HG03159 (cell line): ENCODE measurements at regions not wholly inside any gene's neighbourhood (a gene's known extent, or its start where the extent isn't known, plus 50 kb on each side); places are given as distances from the start of the nearest gene placed in this dataset.
"Not testable (repeated sequence)": the region's sequence is repeated elsewhere in the genome, so short reads cannot be mapped to it uniquely, and the experiment has no call there.

Source experiments
- ATAC-seq: cut with Tn5 transposase; IDR thresholded peaks from one replicate; pipeline ENCODE4 v1.9.1; 2021; ENCODE audit warnings: mild to moderate bottlenecking, moderate library complexity; ENCODE audit not compliant: unreplicated experiment

GRCh38 chr22:48504519-48505140, 1323.0 kb downstream of the BRD1 start:
- no peak for ATAC-seq

- no peak for ATAC-seq
These were observed 1323.8 kb downstream of the BRD1 start for GRCh38 chr22:48503876-48504275.

DNA sequence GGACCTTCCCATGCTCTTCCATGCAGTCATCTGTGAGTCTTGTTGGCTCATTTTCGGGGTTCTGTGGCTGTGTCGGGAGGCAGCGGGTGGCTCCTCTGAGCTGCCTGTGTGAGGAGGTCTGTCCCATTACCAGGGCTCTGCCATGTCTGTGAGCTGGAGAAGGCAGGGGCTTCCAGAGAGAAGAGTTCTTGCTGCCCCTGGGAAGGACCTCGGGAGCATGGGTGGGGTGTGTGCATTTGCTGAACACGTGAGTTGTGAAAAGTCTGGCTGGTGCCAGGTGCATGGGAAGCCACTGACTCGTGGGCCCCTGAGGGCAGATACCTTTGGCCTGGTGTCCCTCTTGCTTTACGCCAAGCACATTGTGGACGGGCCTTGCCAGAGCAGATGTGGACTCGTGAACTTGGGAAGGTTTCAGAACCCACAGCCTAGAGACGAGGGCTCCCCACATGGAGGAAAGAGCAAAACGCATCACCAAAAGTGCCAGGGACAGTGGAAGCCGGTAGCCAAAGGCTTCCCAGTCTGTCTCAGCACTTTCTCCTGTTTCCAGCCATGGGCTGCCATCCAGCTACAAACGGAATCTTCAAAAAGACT, 1324.5 kb downstream of the BRD1 start:
- no peak for ATAC-seq

DNA sequence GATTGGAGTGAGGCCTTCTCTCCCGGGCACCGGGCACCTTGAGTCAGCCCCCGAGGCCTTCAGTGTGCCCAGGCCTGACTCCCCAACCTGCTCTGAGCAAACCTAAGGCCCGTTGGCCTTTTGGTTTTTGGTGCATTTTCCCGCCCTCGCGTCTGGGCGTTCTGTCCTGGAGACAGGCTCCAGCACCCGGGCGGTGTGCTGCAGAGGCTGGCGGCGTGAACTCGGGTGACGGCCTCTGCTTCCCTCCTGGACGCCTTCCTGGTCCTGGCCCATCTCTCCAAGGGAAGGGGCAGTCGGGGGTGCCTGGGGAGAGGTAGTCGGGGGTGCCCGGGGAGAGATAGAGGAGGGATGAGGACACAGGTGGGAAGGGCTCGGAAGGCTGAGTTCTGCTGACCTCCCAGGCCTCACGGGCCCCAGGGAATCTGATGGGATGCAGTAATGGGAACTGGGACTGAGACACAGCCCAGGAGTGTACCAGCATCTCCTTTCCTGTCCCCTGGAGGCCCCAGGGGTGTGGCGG, 1326.4 kb downstream of the BRD1 start:
- no peak for ATAC-seq

GRCh38 chr22:48500471-48501230, 1327.0 kb downstream of the BRD1 start:
- ATAC-seq, result no peak

GRCh38 chr22:48499456-48500425, 1327.9 kb downstream of the BRD1 start:
- no peak for ATAC-seq

DNA sequence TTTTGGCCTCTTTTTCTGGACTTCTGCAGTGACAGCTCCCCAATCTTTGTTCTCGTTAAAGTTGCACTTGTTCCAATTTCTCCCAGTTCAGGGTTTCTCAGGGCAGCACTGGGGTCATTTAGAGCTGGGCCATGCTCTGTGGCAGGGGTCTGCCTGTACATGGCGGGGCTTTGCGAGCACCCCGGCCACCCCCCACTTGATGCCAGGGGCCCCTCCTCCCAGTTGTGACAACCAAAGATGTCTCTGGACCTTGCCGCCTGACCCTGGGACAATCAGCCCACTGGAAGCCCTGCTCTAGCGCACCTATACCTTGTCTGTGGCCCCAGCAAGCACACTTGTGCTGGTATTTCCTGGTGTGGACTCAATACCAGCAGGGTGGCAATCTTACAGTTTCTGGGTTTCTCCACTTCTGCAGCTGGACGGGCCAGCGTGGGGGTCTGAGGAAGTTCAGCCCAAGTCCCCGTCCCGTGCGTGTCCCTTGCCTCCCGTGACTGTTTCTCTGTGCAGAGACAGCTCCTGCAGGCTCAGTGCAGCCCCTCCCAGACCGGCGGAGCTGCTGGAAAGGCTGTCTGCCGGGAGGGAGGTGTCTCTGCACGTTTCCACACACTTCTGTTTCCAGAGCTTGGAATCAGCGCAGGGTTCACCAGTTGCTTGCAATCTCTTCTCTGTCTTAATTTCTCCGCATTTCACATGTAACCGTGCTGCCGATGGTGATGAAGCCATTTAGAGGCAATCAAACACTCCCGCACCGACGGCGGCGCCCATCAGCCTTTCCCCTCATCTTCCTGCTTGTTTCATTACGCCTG, 1328.9 kb downstream of the BRD1 start:
- no peak for ATAC-seq

DNA sequence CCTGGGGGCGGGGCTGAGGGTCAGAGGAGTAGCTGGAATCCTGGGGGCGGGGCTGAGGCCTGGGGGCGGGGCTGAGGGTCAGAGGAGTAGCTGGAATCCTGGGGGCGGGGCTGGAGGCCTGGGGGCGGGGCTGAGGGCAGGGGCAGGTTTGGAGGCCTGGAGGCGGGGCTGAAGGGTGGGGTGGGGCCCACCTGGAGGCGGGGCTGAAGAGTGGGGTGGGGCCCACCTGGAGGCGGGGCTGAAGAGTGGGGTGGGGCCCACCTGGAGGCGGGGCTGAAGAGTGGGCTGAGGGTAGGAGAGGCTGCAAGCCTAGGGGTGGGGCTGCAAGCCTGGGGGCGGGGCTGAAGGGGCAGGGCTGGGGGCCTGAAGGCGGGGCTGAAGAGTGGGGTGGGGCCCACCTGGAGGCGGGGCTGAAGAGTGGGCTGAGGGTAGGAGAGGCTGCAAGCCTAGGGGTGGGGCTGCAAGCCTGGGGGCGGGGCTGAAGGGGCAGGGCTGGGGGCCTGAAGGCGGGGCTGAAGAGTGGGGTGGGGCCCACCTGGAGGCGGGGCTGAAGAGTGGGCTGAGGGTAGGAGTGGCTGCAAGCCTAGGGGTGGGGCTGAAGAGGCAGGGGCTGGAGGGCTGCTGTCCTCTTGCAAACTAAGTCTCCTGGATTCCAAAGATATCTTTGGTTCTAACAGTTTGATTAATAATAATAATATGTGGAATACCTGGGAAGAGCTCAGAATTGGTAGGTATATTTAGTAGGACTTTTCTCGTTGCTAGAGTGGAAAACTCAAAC, 1329.7 kb downstream of the BRD1 start:
- not testable (repeated sequence) for ATAC-seq

DNA sequence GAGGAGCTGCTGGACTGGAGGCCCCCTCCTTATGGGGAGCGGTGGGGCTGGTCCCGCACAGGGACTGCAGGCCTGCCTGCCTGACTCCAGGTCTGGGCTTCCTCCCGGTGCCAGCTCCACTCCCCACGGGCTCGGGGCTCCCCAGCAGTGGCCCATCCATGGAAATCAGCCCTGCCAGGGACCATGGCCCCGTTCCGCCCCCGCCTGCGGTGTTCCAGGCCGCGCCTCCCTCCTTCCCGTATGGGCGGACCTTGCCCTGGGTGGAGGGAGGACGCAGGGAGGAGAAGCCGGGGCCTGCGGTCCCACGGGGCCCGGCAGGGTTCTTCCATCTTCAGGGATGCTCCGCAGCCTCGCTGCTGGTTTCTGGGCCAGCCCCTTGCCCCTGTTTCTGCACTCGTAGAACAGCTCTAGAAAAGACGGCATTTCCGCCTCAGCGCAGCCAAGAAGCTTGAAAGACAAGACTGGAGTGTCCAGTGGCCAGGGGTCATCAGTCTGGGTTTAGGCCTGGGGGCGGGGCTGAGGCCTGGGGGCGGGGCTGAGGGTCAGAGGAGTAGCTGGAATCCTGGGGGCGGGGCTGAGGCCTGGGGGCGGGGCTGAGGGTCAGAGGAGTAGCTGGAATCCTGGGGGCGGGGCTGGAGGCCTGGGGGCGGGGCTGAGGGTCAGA, 1330.6 kb downstream of the BRD1 start:
- no peak for ATAC-seq

- no peak for ATAC-seq
These were observed 1331.3 kb downstream of the BRD1 start for GRCh38 chr22:48496226-48496845.

DNA sequence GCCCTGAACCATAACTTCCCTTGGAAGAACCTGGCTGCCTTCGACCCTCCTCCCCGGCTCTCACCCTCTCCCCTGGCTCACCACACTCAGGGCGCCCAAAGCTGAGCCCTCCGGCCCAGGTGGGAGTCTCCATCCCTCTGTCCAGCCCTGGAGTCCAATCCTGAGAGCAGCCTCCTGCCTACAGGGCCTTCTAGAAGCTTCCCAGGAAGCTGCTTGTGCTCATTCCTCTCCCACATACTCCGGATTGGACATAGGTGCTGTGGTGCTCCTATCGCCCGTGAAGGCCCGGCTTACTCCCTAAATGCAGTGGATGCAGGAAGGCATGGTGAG, 1332.0 kb downstream of the BRD1 start:
- no peak for ATAC-seq

DNA sequence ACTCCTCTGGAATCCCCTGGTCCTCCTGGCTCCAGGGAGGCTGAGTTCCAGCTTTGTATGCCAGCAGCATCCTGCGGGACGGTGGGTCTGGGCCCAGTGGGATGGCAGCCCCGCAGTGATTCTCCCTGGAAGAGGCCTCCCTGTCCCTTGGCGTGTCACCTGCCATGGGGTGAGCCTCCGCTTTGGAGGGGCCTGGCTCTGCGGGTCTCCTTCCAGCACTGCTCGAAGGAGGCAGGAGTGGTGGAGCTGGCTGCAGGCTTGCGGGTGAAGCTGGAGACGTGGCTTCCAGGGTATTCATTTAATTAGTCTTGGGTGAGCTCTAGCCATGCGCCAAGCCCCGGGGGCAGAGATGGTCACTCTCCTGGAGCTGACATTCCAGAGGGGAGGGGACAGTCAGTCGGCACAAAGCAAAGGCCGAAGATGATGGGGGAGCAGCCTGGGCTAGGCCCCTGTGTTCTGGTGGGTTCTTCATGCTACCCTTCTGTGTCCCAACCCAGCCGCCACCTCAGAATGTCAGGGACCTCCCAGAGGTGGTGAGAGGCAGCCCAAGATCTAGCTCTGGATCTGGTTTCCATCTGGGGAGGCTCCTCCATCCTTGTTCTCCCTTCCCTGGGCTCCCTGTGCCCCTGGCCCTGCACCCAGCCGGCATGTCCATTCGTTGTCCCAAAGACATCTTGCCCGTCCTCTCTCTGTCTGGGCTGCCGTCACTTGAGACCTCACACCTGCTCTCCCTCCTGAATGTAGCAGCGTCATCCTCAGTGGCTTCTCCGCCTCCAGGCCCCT, 1332.5 kb downstream of the BRD1 start:
- ATAC-seq, result no peak

DNA sequence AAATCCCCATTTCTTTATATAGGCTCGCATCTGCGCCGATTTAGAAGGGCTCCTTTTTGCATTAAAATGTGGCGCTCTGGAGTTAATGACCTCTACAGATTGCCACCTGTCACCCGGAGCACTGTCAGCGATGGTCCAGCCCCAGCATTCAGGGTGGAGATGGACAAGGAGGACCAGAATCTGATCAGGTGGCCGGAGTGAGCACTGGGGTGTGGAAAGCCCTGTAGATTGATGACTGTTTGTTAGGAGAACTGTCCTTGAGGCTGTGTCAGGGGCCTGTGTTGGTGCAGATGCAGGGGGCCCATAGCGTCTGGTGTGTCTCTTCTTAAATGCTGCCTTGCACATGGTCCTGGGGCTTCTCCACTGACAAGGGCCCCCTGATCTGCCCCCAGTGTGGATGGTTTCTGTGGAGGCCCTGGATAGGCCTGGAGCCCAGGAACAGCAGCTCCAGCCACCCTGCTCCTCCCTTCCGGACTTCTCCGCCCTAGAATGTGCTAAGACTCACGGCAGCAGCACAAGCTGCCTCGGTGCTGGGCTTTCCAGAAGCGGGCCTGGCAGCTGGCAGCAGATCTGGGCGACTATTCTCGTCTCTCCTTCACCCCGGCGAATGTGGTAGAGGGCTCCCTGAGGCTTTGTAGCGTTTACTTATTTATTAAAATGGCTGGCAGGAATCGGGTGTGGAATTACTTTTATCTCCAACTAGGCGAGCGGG, 1333.3 kb downstream of the BRD1 start:
- no peak for ATAC-seq

DNA sequence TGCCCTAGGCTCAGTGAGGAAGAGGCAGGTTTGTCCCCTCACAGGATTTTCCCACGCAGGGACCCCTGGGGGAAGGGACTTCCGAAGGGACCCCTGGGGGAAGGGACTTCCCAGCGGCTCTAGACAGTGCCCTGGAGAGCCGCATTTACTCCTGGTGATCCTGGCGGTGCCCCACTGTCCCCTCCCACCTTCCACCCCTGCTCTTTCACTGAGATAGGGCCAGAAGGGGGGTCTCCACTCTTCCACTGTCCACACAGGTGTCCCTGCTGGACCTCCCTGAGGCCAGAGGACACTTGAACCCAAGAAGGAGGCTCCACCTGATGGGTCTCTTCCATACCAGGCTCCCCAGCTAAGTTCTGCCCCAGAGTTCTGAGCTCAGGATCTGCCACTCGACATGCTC, 1333.9 kb downstream of the BRD1 start:
- no peak for ATAC-seq

DNA sequence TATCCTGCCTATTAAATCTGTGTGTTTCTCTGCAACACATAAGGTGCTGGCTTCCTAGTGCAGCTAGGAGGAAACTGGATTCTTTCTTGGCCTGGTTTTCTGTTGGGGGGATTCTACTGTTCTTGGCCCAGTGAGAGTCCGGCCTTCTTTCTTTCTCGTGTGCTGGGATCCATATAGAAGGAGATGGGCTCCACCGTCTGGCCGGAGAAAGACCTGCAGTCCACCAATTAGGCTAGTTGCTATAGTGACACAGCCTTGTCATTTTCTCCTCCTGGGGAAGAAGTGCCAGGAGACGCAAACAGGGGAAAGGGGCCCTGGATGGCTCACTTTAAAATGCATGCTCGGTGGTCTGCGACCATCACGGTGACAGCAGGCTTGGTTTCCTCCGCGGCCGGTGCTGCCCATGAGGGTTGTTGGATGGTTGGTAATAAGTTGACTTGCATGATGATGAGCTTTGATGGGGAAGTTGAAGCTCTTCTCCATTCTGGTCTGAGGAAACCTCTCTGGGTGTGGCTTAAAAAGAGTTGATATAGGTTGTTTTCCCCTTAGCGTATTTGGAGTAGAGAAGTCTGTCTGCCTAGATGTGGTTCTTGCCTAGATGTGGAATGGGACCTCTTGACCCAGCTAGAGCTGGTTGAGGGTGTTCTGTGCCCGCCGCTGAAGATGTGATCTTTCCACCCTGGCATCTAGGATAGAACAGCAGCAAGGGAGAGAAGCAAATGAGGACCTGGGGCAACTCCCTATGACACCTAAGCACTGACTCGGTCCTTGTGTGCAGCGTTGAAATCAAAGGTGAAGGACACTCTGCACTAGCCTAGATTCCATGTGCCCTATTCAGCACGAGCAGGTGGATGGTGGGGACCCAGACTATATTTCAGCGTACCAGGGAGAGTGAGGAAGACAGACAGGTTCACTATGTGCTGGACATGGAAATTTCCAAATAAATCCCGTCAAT, 1335.0 kb downstream of the BRD1 start:
- no peak for ATAC-seq

DNA sequence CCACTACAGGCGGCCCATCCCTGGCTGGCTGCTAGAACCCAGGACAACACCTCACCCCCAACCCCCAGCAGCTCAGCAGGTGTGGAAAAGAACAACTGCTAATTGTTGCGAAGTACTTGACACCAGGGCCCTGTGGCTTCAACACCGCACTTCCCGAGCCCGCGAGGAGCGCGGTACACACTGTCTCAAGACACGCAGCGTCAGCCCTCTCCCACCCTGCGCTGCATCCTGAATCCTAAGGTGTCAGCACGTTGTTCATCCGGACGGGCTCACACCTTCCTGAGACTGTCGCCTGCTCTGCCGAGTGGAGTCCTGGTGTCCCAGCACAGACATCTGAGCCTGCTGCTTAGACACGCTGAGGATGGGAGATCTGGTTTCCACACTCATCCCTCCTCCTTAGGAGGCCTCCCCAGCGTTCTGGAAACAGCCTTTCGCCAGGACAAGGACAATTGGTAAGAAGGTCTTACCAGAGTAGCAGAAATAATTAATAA, 1336.2 kb downstream of the BRD1 start:
- ATAC-seq, result no peak
